ENCODE measurements at regions not wholly inside any gene's neighbourhood (a gene's known extent, or its start where the extent isn't known, plus 50 kb on each side); places are given as distances from the start of the nearest gene placed in this dataset.

GRCh38 chr12:123044351-123044750 lies 63.9 kb downstream of the ARL6IP4 start:
- TF ChIP-seq ZNF256 (CRISPR knock-in tag; conservative IDR thresholded peaks at IDR 0.05) (no peak), CTCF (CRISPR knock-in tag; IDR thresholded peaks at IDR 0.05) (no peak), ZNF891 (CRISPR knock-in tag; IDR thresholded peaks at IDR 0.05) (no peak), USF2 (IDR thresholded peaks at IDR 0.05; ENCODE audit: low read depth, low read length) (no peak), USF2 (CRISPR knock-in tag; IDR thresholded peaks at IDR 0.05; ENCODE audit: borderline replicate concordance) (no peak), PAX8 (CRISPR knock-in tag; IDR thresholded peaks at IDR 0.05; ENCODE audit: borderline replicate concordance) (no peak), POLR2A (IDR thresholded peaks at IDR 0.05; ENCODE audit: insufficient read depth in 1 of 2, low read depth in 2 of 2, low read length in 2 of 2) (no peak), ZZZ3 (CRISPR knock-in tag; IDR thresholded peaks at IDR 0.05; ENCODE audit: borderline replicate concordance) (no peak), ZNF24 (IDR thresholded peaks at IDR 0.05) (no peak), JUNB (CRISPR knock-in tag; IDR thresholded peaks at IDR 0.05; ENCODE audit: borderline replicate concordance) (no peak)
- TF ChIP-seq, protein P1, sequence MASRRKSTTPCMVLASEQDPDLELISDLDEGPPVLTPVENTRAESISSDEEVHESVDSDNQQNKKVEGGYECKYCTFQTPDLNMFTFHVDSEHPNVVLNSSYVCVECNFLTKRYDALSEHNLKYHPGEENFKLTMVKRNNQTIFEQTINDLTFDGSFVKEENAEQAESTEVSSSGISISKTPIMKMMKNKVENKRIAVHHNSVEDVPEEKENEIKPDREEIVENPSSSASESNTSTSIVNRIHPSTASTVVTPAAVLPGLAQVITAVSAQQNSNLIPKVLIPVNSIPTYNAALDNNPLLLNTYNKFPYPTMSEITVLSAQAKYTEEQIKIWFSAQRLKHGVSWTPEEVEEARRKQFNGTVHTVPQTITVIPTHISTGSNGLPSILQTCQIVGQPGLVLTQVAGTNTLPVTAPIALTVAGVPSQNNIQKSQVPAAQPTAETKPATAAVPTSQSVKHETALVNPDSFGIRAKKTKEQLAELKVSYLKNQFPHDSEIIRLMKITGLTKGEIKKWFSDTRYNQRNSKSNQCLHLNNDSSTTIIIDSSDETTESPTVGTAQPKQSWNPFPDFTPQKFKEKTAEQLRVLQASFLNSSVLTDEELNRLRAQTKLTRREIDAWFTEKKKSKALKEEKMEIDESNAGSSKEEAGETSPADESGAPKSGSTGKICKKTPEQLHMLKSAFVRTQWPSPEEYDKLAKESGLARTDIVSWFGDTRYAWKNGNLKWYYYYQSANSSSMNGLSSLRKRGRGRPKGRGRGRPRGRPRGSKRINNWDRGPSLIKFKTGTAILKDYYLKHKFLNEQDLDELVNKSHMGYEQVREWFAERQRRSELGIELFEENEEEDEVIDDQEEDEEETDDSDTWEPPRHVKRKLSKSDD (CRISPR knock-in tag; IDR thresholded peaks at IDR 0.05; ENCODE audit: low read depth), result no peak
- TF ChIP-seq, protein P2, sequence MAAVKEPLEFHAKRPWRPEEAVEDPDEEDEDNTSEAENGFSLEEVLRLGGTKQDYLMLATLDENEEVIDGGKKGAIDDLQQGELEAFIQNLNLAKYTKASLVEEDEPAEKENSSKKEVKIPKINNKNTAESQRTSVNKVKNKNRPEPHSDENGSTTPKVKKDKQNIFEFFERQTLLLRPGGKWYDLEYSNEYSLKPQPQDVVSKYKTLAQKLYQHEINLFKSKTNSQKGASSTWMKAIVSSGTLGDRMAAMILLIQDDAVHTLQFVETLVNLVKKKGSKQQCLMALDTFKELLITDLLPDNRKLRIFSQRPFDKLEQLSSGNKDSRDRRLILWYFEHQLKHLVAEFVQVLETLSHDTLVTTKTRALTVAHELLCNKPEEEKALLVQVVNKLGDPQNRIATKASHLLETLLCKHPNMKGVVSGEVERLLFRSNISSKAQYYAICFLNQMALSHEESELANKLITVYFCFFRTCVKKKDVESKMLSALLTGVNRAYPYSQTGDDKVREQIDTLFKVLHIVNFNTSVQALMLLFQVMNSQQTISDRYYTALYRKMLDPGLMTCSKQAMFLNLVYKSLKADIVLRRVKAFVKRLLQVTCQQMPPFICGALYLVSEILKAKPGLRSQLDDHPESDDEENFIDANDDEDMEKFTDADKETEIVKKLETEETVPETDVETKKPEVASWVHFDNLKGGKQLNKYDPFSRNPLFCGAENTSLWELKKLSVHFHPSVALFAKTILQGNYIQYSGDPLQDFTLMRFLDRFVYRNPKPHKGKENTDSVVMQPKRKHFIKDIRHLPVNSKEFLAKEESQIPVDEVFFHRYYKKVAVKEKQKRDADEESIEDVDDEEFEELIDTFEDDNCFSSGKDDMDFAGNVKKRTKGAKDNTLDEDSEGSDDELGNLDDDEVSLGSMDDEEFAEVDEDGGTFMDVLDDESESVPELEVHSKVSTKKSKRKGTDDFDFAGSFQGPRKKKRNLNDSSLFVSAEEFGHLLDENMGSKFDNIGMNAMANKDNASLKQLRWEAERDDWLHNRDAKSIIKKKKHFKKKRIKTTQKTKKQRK (IDR thresholded peaks at IDR 0.05; ENCODE audit: low read length), result no peak
- TF ChIP-seq, protein P3, sequence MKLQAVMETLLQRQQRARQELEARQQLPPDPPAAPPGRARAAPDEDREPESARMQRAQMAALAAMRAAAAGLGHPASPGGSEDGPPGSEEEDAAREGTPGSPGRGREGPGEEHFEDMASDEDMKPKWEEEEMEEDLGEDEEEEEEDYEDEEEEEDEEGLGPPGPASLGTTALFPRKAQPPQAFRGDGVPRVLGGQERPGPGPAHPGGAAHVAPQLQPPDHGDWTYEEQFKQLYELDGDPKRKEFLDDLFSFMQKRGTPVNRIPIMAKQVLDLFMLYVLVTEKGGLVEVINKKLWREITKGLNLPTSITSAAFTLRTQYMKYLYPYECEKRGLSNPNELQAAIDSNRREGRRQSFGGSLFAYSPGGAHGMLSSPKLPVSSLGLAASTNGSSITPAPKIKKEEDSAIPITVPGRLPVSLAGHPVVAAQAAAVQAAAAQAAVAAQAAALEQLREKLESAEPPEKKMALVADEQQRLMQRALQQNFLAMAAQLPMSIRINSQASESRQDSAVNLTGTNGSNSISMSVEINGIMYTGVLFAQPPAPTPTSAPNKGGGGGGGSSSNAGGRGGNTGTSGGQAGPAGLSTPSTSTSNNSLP (IDR thresholded peaks at IDR 0.05; ENCODE audit: low read depth, low read length), result no peak

All from HepG2 (cell line).